ENCODE measurements at regions not wholly inside any gene's neighbourhood (a gene's known extent, or its start where the extent isn't known, plus 50 kb on each side); places are given as distances from the start of the nearest gene placed in this dataset.

DNA sequence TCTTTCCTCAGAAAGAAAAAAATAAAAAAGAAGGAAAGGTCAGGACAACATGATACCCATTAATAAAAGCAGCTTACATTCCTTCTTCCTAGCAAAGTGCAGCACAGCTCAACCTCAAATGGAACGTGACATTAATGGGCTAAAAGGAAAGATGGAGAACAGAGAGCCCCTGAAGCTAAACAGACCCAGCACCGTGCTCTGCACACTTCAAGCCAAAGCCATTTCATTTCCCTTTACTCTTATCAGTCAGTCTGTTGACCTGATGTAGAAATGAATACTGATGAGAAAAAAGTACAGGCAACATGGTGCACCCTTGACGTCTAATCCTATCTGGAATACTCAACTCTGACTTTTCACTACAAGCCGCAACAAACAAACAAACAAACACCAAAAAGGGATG, 57.7 kb upstream of the EDNRA start:
- TF ChIP-seq POLR2AphosphoS5 (IDR thresholded peaks at IDR 0.05), result no peak
- TF ChIP-seq, protein P1, sequence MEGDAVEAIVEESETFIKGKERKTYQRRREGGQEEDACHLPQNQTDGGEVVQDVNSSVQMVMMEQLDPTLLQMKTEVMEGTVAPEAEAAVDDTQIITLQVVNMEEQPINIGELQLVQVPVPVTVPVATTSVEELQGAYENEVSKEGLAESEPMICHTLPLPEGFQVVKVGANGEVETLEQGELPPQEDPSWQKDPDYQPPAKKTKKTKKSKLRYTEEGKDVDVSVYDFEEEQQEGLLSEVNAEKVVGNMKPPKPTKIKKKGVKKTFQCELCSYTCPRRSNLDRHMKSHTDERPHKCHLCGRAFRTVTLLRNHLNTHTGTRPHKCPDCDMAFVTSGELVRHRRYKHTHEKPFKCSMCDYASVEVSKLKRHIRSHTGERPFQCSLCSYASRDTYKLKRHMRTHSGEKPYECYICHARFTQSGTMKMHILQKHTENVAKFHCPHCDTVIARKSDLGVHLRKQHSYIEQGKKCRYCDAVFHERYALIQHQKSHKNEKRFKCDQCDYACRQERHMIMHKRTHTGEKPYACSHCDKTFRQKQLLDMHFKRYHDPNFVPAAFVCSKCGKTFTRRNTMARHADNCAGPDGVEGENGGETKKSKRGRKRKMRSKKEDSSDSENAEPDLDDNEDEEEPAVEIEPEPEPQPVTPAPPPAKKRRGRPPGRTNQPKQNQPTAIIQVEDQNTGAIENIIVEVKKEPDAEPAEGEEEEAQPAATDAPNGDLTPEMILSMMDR (IDR thresholded peaks at IDR 0.05 in 8 of 11, conservative IDR thresholded peaks at IDR 0.05 in 3 of 11), result no peak
